Suprapubic skin (tissue), 4 donors: ENCODE measurements at regions not wholly inside any gene's neighbourhood (a gene's known extent, or its start where the extent isn't known, plus 50 kb on each side); places are given as distances from the start of the nearest gene placed in this dataset.

ENCODE experiments used
- CTCF ChIP-seq, 2 donors: fragments of 200-600 bp in 1 of 2; fragments of 450-650 bp in 1 of 2; sonication (generic) in 1 of 2; IDR thresholded peaks; one replicate each; pipeline ENCODE4 v1.5.1; 2016 to 2019; ENCODE audit warnings: antibody characterized with exemption in 2 of 2, mild to moderate bottlenecking in 1 of 2, moderate library complexity in 1 of 2
- EP300 ChIP-seq: sonication (generic); formaldehyde crosslinking; IDR thresholded peaks from one replicate; pipeline ENCODE4 v1.6.1; 2017; ENCODE audit warnings: antibody characterized with exemption
- POLR2A ChIP-seq, 2 donors: fragments of 450-650 bp; IDR thresholded peaks; one replicate each; pipeline ENCODE4 v1.6.1; 2017; ENCODE audit warnings: antibody characterized with exemption in 2 of 2, mild to moderate bottlenecking in 2 of 2, moderate library complexity in 2 of 2
- POLR2AphosphoS5 ChIP-seq, 3 donors: sonication (generic); formaldehyde crosslinking; IDR thresholded peaks; one replicate each; pipeline ENCODE4 v1.6.1; 2017; ENCODE audit warnings: antibody characterized with exemption in 3 of 3

- TF ChIP-seq CTCF (IDR thresholded peaks at IDR 0.05) (no peak), POLR2AphosphoS5 (IDR thresholded peaks at IDR 0.05) (no peak), EP300 (no peak), POLR2A (IDR thresholded peaks at IDR 0.05) (no peak)
These were observed 485.5 kb downstream of the TMEM135 start for GRCh38 chr11:87523276-87523675.
